ENCODE measurements at regions not wholly inside any gene's neighbourhood (a gene's known extent, or its start where the extent isn't known, plus 50 kb on each side); places are given as distances from the start of the nearest gene placed in this dataset.

GRCh38 chr5:163794993-163795392 lies 289.6 kb downstream of the MAT2B start:
- Histone ChIP-seq H3K9ac (ENCODE audit: low read depth, low read length) (no peak overlapping the region), H3K27me3 (ENCODE audit: control insufficient read depth, insufficient read depth, low read length) (no peaks in the 10 kb centered on the region), H3K9me3 (replicated peaks; ENCODE audit: low read length) (no peaks in the 10 kb centered on the region), H3K4me2 (ENCODE audit: low read length) (no peak overlapping the region), H3K36me3 (ENCODE audit: insufficient read depth, low read length) (no peaks in the 10 kb centered on the region), H3K4me3 (ENCODE audit: low read length) (no peak overlapping the region), H3K4me1 (ENCODE audit: control insufficient read depth, insufficient read depth, low read length) (no peaks in the 10 kb centered on the region)

DNA sequence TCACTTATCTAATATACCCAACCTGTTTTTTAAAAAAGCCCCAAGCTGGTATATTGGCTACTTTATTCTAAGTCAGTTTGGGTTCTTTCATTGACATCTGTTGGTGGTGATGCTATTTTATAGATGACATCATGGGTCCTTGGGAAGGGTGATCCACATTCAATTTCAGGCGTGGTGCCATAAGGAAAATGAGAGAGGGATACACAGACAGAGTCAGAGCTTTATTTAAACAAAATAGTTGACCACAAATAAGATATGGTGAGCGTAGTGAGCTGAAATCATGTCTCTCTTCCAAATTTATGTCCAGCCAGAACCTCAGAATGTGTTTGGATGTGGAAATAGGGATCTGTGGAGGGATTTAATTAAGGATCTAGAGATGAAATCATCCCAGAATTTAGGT lies 302.4 kb downstream of the MAT2B start:
- Histone ChIP-seq H3K4me1 (ENCODE audit: control insufficient read depth, insufficient read depth, low read length) (no peaks in the 10 kb centered on the region), H3K9ac (ENCODE audit: low read depth, low read length) (no peak overlapping the region)

DNA sequence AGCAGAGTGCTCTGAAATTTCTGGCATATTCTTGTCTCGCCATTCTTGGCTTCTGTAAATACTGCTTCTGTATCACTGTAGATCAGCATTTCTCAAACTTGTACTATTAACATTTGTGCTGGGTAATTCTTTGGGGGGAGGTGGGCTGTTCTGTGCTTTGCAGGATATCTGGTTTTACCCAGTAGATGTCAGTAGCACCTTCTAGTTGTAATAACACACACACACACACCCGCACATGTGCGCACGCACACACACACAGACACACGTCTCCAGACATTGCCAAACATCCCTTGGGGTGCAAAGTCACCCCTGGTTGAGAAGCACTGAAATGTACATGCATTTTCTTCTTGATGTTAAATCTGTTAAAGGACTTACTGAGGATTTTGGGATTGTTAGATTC lies 304.1 kb downstream of the MAT2B start:
- Histone ChIP-seq H3K9me3 (replicated peaks; ENCODE audit: low read length) (no peaks in the 10 kb centered on the region), H3K4me2 (ENCODE audit: low read length) (no peak overlapping the region), H3K9ac (ENCODE audit: low read depth, low read length) (no peak overlapping the region), H3K36me3 (ENCODE audit: insufficient read depth, low read length) (no peaks in the 10 kb centered on the region), H3K27me3 (ENCODE audit: control insufficient read depth, insufficient read depth, low read length) (no peaks in the 10 kb centered on the region), H3K4me3 (ENCODE audit: low read length) (no peak overlapping the region), H3K4me1 (ENCODE audit: control insufficient read depth, insufficient read depth, low read length) (no peaks in the 10 kb centered on the region)

More for the DNA sequence above, 302.4 kb downstream of the MAT2B start:
- Histone ChIP-seq H3K9me3 (replicated peaks; ENCODE audit: low read length) (no peaks in the 10 kb centered on the region), H3K36me3 (ENCODE audit: insufficient read depth, low read length) (no peaks in the 10 kb centered on the region), H3K27me3 (ENCODE audit: control insufficient read depth, insufficient read depth, low read length) (no peaks in the 10 kb centered on the region), H3K4me3 (ENCODE audit: low read length) (no peak overlapping the region), H3K4me2 (ENCODE audit: low read length) (no peak overlapping the region)

DNA sequence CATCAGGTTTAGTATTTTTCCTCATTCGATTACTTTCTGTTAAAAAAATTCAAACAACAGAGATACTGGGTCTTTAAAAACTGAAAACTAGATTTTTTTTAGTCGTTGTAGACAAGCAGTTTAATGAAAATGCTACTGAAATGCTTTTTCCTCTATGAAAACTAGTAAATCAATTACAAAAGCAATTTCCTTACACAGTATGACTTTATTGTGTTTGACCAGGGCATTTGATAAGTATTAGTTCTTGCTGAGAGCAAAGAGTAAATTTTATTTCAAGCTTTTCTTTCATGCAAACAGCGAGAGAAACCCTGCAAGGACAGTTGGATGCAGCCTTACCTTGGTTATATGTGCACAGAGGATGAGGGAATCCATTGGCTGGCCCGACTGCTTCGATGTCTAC lies 308.5 kb downstream of the MAT2B start:
- H3K36me3 ChIP-seq (ENCODE audit: insufficient read depth, low read length) = no peaks in the 10 kb centered on the region
- H3K9me3 ChIP-seq (replicated peaks; ENCODE audit: low read length) = no peaks in the 10 kb centered on the region
- H3K4me1 ChIP-seq (ENCODE audit: control insufficient read depth, insufficient read depth, low read length) = no peaks in the 10 kb centered on the region
- no peak overlapping the region for H3K4me2 ChIP-seq (ENCODE audit: low read length)
- H3K27me3 ChIP-seq (ENCODE audit: control insufficient read depth, insufficient read depth, low read length) = no peaks in the 10 kb centered on the region
- no peak overlapping the region for H3K4me3 ChIP-seq (ENCODE audit: low read length)
- H3K9ac ChIP-seq (ENCODE audit: low read depth, low read length) = no peak overlapping the region

DNA sequence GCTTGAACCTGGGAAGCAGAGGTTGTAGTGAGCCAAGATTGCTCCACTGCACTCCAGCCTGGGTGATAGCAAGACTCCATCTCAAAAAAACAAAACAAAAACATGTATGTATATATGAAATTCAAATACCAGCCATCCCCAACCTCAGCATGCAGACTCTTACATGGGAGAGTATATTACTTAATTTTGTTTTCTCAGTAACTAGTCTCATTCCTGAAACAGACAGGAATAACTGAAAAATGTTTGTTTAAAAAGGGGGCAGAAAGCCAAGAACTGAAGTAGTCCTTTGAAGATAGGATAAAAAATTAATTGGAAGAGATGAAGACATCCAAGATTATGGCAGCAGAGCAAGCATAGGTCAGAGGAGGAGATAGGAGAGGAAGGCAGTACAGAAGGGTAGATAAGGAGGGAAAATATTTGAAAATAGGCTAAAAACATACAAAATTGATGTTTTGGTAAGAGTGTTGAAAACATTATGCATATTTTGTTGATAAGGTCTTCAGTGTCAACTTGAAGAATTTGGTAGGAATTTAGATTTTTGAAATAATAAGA lies 309.9 kb downstream of the MAT2B start:
- Histone ChIP-seq H3K4me1 (ENCODE audit: control insufficient read depth, insufficient read depth, low read length) (no peaks in the 10 kb centered on the region), H3K36me3 (ENCODE audit: insufficient read depth, low read length) (no peaks in the 10 kb centered on the region), H3K27me3 (ENCODE audit: control insufficient read depth, insufficient read depth, low read length) (no peaks in the 10 kb centered on the region), H3K4me3 (ENCODE audit: low read length) (no peak overlapping the region), H3K9me3 (replicated peaks; ENCODE audit: low read length) (no peaks in the 10 kb centered on the region), H3K4me2 (ENCODE audit: low read length) (no peak overlapping the region), H3K9ac (ENCODE audit: low read depth, low read length) (no peak overlapping the region)

DNA sequence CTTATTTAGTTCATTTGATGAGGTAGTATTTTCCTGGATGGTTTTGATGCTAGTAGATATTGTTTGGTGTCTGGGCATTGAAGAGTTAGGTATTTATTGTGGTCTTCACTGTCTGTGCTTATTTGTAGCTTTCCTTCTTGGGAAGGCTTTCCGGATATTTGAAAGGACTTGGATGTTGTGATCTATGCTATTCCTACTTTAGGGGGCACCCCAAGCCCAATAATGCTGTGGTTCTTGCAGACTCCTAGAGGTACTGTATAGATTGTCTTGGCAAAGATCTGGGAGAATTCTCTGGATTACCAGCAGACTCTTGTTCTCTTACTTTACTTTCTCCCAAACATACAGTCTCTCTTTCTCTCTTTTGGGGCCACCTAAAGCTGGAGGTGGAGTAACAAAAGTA lies 315.7 kb downstream of the MAT2B start:
- H3K4me3 ChIP-seq (ENCODE audit: low read length) = no peak overlapping the region
- H3K27me3 ChIP-seq (ENCODE audit: control insufficient read depth, insufficient read depth, low read length) = no peaks in the 10 kb centered on the region
- H3K4me2 ChIP-seq (ENCODE audit: low read length) = no peak overlapping the region
- H3K4me1 ChIP-seq (ENCODE audit: control insufficient read depth, insufficient read depth, low read length) = no peaks in the 10 kb centered on the region
- no peak overlapping the region for H3K9ac ChIP-seq (ENCODE audit: low read depth, low read length)
- no peaks in the 10 kb centered on the region for H3K9me3 ChIP-seq (replicated peaks; ENCODE audit: low read length)
- H3K36me3 ChIP-seq (ENCODE audit: insufficient read depth, low read length) = no peaks in the 10 kb centered on the region

- Histone ChIP-seq H3K4me2 (ENCODE audit: low read length) (no peak overlapping the region), H3K27me3 (ENCODE audit: control insufficient read depth, insufficient read depth, low read length) (no peaks in the 10 kb centered on the region), H3K9ac (ENCODE audit: low read depth, low read length) (no peak overlapping the region), H3K4me1 (ENCODE audit: control insufficient read depth, insufficient read depth, low read length) (no peaks in the 10 kb centered on the region), H3K4me3 (ENCODE audit: low read length) (no peak overlapping the region), H3K9me3 (replicated peaks; ENCODE audit: low read length) (no peaks in the 10 kb centered on the region), H3K36me3 (ENCODE audit: insufficient read depth, low read length) (no peaks in the 10 kb centered on the region)
Measured at GRCh38 chr5:163822548-163822947, 317.1 kb downstream of the MAT2B start.

DNA sequence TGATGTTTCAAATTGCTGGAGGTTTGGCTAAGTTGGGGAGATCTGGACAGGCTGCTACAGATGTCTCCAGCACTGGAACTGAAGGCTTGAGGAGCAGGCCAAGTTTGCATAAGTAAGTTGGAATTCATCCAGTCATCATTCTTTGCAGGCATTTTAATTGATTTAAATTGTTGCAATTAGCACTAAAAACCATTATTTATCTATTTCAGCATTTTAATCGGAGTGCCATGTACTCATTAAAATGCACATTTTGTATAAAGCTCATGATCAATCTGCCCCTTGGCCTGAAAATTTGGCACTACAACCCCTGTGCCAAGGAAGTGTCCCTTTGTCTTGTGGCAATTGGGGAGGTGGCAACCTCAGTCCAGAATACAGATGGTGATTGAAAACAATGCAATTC lies 320.2 kb downstream of the MAT2B start:
- no peak overlapping the region for H3K4me2 ChIP-seq (ENCODE audit: low read length)
- no peak overlapping the region for H3K9ac ChIP-seq (ENCODE audit: low read depth, low read length)
- no peaks in the 10 kb centered on the region for H3K27me3 ChIP-seq (ENCODE audit: control insufficient read depth, insufficient read depth, low read length)
- H3K36me3 ChIP-seq (ENCODE audit: insufficient read depth, low read length) = no peaks in the 10 kb centered on the region
- no peak overlapping the region for H3K4me3 ChIP-seq (ENCODE audit: low read length)
- H3K9me3 ChIP-seq (replicated peaks; ENCODE audit: low read length) = no peaks in the 10 kb centered on the region
- H3K4me1 ChIP-seq (ENCODE audit: control insufficient read depth, insufficient read depth, low read length) = no peaks in the 10 kb centered on the region

DNA sequence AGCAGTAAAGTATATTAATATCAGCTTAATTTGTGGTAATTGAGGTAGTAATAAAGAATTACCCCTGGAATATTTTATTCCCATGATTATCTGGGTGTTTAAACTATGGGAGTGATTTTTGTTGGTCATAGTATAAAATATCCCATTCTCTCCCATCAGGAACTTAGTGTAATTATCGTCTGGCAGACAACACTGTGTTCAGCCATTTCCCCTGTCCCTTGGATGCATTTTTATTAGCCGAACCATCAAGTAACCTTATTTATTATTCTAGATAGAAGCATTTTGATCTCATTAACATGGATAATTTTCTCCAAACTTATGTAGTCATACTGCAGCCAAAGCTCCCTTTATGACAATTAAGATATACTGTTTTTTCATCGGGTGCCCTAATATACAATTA lies 320.8 kb downstream of the MAT2B start:
- Histone ChIP-seq H3K9me3 (replicated peaks; ENCODE audit: low read length) (no peaks in the 10 kb centered on the region), H3K4me3 (ENCODE audit: low read length) (no peak overlapping the region), H3K4me1 (ENCODE audit: control insufficient read depth, insufficient read depth, low read length) (no peaks in the 10 kb centered on the region), H3K9ac (ENCODE audit: low read depth, low read length) (no peak overlapping the region), H3K27me3 (ENCODE audit: control insufficient read depth, insufficient read depth, low read length) (no peaks in the 10 kb centered on the region), H3K4me2 (ENCODE audit: low read length) (no peak overlapping the region), H3K36me3 (ENCODE audit: insufficient read depth, low read length) (no peaks in the 10 kb centered on the region)

GRCh38 chr5:163832155-163832554 lies 326.7 kb downstream of the MAT2B start:
- Histone ChIP-seq H3K4me2 (ENCODE audit: low read length) (no peak overlapping the region), H3K27me3 (ENCODE audit: control insufficient read depth, insufficient read depth, low read length) (no peaks in the 10 kb centered on the region), H3K4me1 (ENCODE audit: control insufficient read depth, insufficient read depth, low read length) (no peaks in the 10 kb centered on the region), H3K9me3 (replicated peaks; ENCODE audit: low read length) (no peaks in the 10 kb centered on the region), H3K9ac (ENCODE audit: low read depth, low read length) (no peak overlapping the region), H3K4me3 (ENCODE audit: low read length) (no peak overlapping the region), H3K36me3 (ENCODE audit: insufficient read depth, low read length) (no peaks in the 10 kb centered on the region)

GRCh38 chr5:163838738-163839137 lies 333.3 kb downstream of the MAT2B start:
- no peaks in the 10 kb centered on the region for H3K36me3 ChIP-seq (ENCODE audit: insufficient read depth, low read length)
- no peaks in the 10 kb centered on the region for H3K4me1 ChIP-seq (ENCODE audit: control insufficient read depth, insufficient read depth, low read length)
- H3K27me3 ChIP-seq (ENCODE audit: control insufficient read depth, insufficient read depth, low read length) = no peaks in the 10 kb centered on the region
- H3K4me3 ChIP-seq (ENCODE audit: low read length) = no peak overlapping the region
- no peak overlapping the region for H3K9ac ChIP-seq (ENCODE audit: low read depth, low read length)
- no peak overlapping the region for H3K4me2 ChIP-seq (ENCODE audit: low read length)
- no peaks in the 10 kb centered on the region for H3K9me3 ChIP-seq (replicated peaks; ENCODE audit: low read length)

DNA sequence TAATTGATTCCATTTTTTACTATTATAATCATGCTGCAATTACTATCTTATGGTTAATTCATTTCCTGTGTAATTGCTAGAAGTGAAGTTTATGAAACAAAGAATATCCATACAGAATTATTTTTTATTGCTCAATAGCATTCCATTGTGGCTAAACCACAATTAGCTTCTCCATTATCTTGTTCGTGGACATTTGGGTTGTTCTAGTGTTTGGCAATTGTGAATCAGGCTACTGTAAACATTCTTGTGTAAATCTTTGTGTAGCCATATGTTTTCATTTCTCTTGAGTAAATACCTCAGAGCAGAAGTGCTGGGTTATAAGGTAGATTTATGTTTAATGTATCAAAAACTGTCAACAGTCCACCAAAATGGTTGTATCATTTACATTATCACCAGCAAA lies 341.1 kb downstream of the MAT2B start:
- Histone ChIP-seq H3K4me1 (ENCODE audit: control insufficient read depth, insufficient read depth, low read length) (no peaks in the 10 kb centered on the region), H3K4me2 (ENCODE audit: low read length) (no peak overlapping the region), H3K9me3 (replicated peaks; ENCODE audit: low read length) (no peaks in the 10 kb centered on the region), H3K27me3 (ENCODE audit: control insufficient read depth, insufficient read depth, low read length) (no peaks in the 10 kb centered on the region), H3K9ac (ENCODE audit: low read depth, low read length) (no peak overlapping the region), H3K4me3 (ENCODE audit: low read length) (no peak overlapping the region), H3K36me3 (ENCODE audit: insufficient read depth, low read length) (no peaks in the 10 kb centered on the region)
